AG09319 (cell line): ENCODE measurements at regions not wholly inside any gene's neighbourhood (a gene's known extent, or its start where the extent isn't known, plus 50 kb on each side); places are given as distances from the start of the nearest gene placed in this dataset.

Experiments
- DNase-seq: peaks from one replicate; pipeline ENCODE4 v3.0.0-alpha.2; 2010; ENCODE audit warnings: low read depth; ENCODE audit errors: extremely low read depth
- TF ChIP-seq, protein P1 (sequence below): IDR thresholded peaks from 2 replicates; pipeline ENCODE4 v1.5.1; 2011; ENCODE audit warnings: low read depth, mild to moderate bottlenecking, inconsistent platforms, low read length, moderate library complexity

DNA sequence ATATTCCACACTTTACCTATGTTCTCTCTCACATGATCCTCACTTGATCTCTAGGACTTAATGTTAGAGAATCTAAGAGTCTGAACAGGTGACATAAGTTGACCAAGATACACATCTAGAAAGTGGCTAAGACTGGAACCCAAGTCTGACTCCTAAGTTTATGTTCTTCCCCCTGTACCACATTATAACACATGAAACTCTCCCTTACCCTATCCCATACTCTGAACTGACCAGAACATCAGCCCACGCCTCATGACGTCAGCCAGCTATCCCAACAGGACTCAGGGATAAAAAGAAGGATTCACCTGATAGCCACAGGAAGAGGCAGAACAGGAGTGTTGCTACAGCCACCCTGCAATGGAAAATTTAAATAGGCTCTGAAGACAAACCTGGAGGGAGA is 392.2 kb downstream of the ZEB2 start:
- no peak for DNase-seq
- TF ChIP-seq, protein P1, sequence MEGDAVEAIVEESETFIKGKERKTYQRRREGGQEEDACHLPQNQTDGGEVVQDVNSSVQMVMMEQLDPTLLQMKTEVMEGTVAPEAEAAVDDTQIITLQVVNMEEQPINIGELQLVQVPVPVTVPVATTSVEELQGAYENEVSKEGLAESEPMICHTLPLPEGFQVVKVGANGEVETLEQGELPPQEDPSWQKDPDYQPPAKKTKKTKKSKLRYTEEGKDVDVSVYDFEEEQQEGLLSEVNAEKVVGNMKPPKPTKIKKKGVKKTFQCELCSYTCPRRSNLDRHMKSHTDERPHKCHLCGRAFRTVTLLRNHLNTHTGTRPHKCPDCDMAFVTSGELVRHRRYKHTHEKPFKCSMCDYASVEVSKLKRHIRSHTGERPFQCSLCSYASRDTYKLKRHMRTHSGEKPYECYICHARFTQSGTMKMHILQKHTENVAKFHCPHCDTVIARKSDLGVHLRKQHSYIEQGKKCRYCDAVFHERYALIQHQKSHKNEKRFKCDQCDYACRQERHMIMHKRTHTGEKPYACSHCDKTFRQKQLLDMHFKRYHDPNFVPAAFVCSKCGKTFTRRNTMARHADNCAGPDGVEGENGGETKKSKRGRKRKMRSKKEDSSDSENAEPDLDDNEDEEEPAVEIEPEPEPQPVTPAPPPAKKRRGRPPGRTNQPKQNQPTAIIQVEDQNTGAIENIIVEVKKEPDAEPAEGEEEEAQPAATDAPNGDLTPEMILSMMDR: no peak

DNA sequence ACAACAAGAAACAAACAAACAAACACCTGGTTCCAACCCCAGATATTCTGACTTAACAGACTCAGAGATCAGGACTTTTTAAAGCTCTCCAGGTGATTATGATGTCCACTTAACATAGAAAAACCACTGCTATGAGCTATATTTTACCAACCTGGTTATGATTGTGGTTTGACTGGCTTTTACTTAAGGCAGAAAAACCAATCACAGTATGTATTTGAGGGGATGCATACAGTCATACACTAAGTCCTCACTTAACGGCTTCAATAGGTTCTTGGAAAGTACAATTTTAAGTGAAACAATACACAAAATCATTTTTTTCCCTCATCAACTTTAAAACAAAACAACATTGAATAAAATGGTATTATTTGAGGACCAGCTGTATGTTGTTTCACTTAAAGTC is 393.6 kb downstream of the ZEB2 start:
- TF ChIP-seq, protein P1: no peak
- no peak for DNase-seq

DNA sequence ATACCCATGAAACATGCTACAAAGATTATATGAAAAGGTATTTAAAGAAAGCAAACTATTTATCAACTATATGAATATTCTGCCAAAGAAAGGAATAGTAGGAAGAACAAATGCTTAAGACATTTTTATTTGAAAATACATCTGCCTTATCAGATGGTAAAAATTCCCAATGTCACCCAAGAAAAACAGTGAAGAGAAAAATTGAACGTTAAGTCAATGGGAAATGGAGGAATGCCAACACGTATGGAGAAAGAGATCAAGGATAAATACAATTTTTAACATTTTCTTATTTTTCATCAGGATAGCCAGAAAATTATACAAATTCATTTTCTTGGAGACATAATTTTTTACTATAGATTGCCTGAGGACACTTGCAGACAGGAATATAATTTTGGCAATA is 394.2 kb downstream of the ZEB2 start:
- TF ChIP-seq, protein P1: no peak
- DNase-seq: no peak

DNA sequence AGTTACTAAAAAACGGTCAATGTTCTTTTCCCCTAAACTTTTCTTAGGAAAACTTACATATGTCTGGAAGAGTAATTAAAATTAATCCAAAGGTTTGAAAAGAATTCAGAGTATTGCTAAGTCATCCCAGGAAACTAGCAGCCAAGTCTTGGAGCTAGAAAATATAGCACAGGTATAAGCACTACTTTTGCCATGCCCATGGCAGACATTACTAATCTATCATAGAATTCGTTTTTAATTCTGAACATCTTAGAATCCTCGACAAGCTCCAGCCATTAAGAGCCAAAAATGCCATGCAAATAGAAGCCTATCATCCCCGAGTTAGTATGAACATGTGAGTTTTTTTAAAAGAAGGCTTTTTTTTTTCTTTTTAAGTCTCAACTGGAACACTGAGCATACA is 395.0 kb downstream of the ZEB2 start:
- no peak for DNase-seq
- TF ChIP-seq, protein P1: no peak

DNA sequence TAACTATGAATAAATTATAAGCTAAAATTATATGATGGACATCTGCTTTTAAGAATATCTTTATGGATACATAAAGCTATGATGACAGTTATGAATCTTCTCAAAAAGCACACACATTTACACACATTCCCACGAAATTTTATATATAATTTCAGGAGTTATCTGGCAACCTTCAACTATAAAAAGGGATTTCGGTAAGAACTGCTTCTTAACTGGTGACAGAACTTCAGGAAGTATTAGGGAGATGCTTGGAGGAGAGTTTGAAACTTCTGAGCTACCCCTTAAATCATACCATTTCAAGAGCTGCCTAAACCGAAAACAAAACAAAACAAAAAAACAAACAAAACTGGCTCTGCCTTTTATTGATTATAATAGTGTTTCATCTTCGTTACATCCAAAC is 399.4 kb downstream of the ZEB2 start:
- no peak for DNase-seq
- TF ChIP-seq, protein P1: no peak

DNA sequence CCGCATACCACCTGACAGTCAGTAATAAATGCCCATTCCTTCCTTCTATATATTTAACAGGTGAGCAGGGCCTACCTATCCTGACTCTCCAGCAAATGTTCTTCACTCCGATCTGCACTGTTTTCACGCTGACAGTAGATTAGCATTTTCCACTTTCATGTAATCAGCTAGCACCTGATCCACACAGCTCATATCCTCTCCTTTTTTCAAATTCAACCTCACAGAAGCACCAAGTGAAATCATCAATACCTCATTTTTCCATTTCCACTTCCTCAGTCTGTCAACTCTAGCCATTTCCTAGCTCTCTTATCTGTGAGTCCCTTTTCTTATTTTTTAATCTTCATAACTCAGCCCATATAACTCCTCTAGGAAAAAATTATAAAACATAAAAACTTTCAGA is 402.8 kb downstream of the ZEB2 start:
- DNase-seq: no peak
- TF ChIP-seq, protein P1: no peak

DNA sequence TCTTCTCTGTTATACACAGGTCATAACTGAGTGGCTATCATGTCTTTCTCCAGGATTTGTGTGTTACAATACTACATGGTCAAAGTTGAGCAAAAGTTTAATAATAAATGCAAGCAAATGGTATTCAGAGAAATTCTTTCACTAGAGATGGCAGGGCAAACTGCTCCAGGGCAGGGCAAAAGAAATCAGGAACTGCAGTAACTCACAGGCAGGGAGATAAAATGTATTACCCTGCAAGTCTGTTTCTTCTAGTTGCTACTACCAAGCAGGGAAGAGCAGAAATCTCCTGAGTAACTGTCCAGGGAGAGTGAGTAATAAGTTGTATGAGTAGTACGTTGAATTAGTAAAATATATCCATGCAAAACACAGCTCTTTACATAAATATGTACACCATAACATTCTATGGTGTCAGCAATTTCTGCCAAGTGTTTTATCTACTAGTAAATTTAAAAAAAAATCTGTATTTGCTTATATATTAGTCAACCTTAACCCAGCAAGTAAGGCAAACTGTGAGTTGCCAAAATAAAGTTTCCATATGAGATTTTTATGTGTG is 404.1 kb downstream of the ZEB2 start:
- DNase-seq: no peak
- TF ChIP-seq, protein P1: no peak
